ENCODE measurements at regions not wholly inside any gene's neighbourhood (a gene's known extent, or its start where the extent isn't known, plus 50 kb on each side); places are given as distances from the start of the nearest gene placed in this dataset.

DNA sequence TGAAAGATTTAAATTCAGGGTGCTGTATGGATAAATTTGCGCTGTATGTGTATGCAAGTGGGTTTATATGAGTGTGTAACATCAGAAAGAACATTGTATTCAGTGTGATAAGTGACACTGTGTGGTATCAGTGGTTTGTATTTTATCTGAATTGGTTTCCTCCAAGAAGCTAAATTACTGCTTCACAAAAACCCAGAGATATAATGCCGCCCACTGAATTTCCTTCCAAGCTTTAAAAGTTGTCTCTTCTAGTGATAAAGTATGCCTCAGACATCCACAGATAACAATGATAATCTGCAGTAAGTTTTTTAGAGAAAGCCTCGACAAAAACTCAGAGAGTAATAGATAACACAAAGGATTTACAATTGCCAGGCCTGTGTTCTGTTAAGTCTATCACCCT, 710.6 kb upstream of the HS3ST1 start (continued):
- TF ChIP-seq SRSF1 (optimal IDR thresholded peaks at IDR 0.05; ENCODE audit: low read depth, low read length) = no peak

- BruUV-seq (replicated peaks) = no TSS peak
- DNase-seq (ENCODE audit: low spot score) (no peak), ATAC-seq (no peak), FAIRE-seq (no peak)
- Histone ChIP-seq H2AFZ (ENCODE audit: low read length) (no peak overlapping the region), H3K4me2 (ENCODE audit: low read depth, low read length) (no peak overlapping the region), H3K9me3 (ENCODE audit: low read length) (peaks cover 86% of the 10 kb centered on the region), H3K36me3 (replicated peaks in 1 of 2; ENCODE audit: control insufficient read depth in 1 of 2, insufficient read depth in 2 of 2, low read length in 2 of 2) (no peaks in the 10 kb centered on the region), H3K79me2 (ENCODE audit: insufficient read depth, low read length) (no peaks in the 10 kb centered on the region), H3K4me1 (ENCODE audit: insufficient read depth, low read length) (no peaks in the 10 kb centered on the region), H3K27ac (ENCODE audit: extremely low read length, insufficient read depth, low read length) (no peak overlapping the region), H3K27me3 (ENCODE audit: control insufficient read depth in 1 of 2, insufficient read depth in 2 of 2, low read length in 2 of 2) (no peaks in the 10 kb centered on the region; a peak in 1 of 5 replicates), H4K20me1 (ENCODE audit: insufficient read depth, low read length) (no peaks in the 10 kb centered on the region), H3K9ac (ENCODE audit: insufficient read depth, low read depth, low read length) (no peak overlapping the region), H3K4me3 (replicated peaks in 1 of 3; ENCODE audit: insufficient read depth in 1 of 3, low read depth in 2 of 3, low read length in 3 of 3) (no peak overlapping the region)
- intact Hi-C loops (cut with micrococcal nuclease; ENCODE audit: unreplicated experiment) = no loop called here
- ChIA-PET POLR2A (no interaction called here), CTCF (ENCODE audit: low intra/inter-chr PET ratio, low total read pairs) (no interaction called here)
- in situ Hi-C loops (cut with HindIII; ENCODE audit: extremely low pct_ligation_motif_present, low pct_unique_long_range_greater_than_20kb) = no loop called here
- WGBS (ENCODE audit: low lambda C conversion rate) = 0% methylated on average over 1 of the region's 1 CpG
- TF ChIP-seq ZBTB20 (CRISPR knock-in tag; IDR thresholded peaks at IDR 0.05; ENCODE audit: borderline replicate concordance, low read depth) (no peak), RARA (CRISPR knock-in tag; IDR thresholded peaks at IDR 0.05) (no peak), KAT7 (CRISPR knock-in tag; IDR thresholded peaks at IDR 0.05; ENCODE audit: borderline replicate concordance) (no peak), ZBTB1 (CRISPR knock-in tag; IDR thresholded peaks at IDR 0.05; ENCODE audit: borderline replicate concordance) (no peak), PPARG (CRISPR knock-in tag; conservative IDR thresholded peaks at IDR 0.05) (no peak), ZNF160 (CRISPR knock-in tag; IDR thresholded peaks at IDR 0.05) (no peak), MIXL1 (CRISPR knock-in tag; IDR thresholded peaks at IDR 0.05) (no peak), SPEN (CRISPR knock-in tag; IDR thresholded peaks at IDR 0.05; ENCODE audit: low read depth) (no peak)
- TF ChIP-seq, protein P1, sequence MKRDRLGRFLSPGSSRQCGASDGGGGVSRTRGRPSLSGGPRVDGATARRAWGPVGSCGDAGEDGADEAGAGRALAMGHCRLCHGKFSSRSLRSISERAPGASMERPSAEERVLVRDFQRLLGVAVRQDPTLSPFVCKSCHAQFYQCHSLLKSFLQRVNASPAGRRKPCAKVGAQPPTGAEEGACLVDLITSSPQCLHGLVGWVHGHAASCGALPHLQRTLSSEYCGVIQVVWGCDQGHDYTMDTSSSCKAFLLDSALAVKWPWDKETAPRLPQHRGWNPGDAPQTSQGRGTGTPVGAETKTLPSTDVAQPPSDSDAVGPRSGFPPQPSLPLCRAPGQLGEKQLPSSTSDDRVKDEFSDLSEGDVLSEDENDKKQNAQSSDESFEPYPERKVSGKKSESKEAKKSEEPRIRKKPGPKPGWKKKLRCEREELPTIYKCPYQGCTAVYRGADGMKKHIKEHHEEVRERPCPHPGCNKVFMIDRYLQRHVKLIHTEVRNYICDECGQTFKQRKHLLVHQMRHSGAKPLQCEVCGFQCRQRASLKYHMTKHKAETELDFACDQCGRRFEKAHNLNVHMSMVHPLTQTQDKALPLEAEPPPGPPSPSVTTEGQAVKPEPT (CRISPR knock-in tag; IDR thresholded peaks at IDR 0.05; ENCODE audit: low read depth) = no peak
- TF ChIP-seq, protein P2, sequence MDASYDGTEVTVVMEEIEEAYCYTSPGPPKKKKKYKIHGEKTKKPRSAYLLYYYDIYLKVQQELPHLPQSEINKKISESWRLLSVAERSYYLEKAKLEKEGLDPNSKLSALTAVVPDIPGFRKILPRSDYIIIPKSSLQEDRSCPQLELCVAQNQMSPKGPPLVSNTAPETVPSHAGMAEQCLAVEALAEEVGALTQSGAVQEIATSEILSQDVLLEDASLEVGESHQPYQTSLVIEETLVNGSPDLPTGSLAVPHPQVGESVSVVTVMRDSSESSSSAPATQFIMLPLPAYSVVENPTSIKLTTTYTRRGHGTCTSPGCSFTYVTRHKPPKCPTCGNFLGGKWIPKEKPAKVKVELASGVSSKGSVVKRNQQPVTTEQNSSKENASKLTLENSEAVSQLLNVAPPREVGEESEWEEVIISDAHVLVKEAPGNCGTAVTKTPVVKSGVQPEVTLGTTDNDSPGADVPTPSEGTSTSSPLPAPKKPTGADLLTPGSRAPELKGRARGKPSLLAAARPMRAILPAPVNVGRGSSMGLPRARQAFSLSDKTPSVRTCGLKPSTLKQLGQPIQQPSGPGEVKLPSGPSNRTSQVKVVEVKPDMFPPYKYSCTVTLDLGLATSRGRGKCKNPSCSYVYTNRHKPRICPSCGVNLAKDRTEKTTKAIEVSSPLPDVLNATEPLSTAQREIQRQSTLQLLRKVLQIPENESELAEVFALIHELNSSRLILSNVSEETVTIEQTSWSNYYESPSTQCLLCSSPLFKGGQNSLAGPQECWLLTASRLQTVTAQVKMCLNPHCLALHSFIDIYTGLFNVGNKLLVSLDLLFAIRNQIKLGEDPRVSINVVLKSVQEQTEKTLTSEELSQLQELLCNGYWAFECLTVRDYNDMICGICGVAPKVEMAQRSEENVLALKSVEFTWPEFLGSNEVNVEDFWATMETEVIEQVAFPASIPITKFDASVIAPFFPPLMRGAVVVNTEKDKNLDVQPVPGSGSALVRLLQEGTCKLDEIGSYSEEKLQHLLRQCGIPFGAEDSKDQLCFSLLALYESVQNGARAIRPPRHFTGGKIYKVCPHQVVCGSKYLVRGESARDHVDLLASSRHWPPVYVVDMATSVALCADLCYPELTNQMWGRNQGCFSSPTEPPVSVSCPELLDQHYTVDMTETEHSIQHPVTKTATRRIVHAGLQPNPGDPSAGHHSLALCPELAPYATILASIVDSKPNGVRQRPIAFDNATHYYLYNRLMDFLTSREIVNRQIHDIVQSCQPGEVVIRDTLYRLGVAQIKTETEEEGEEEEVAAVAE (CRISPR knock-in tag; IDR thresholded peaks at IDR 0.05; ENCODE audit: borderline replicate concordance) = no peak
- TF ChIP-seq, protein P3, sequence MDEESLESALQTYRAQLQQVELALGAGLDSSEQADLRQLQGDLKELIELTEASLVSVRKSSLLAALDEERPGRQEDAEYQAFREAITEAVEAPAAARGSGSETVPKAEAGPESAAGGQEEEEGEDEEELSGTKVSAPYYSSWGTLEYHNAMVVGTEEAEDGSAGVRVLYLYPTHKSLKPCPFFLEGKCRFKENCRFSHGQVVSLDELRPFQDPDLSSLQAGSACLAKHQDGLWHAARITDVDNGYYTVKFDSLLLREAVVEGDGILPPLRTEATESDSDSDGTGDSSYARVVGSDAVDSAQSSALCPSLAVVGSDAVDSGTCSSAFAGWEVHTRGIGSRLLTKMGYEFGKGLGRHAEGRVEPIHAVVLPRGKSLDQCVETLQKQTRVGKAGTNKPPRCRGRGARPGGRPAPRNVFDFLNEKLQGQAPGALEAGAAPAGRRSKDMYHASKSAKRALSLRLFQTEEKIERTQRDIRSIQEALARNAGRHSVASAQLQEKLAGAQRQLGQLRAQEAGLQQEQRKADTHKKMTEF (CRISPR knock-in tag; IDR thresholded peaks at IDR 0.05) = no peak
- TF ChIP-seq, protein P4, sequence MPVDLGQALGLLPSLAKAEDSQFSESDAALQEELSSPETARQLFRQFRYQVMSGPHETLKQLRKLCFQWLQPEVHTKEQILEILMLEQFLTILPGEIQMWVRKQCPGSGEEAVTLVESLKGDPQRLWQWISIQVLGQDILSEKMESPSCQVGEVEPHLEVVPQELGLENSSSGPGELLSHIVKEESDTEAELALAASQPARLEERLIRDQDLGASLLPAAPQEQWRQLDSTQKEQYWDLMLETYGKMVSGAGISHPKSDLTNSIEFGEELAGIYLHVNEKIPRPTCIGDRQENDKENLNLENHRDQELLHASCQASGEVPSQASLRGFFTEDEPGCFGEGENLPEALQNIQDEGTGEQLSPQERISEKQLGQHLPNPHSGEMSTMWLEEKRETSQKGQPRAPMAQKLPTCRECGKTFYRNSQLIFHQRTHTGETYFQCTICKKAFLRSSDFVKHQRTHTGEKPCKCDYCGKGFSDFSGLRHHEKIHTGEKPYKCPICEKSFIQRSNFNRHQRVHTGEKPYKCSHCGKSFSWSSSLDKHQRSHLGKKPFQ (CRISPR knock-in tag; IDR thresholded peaks at IDR 0.05; ENCODE audit: insufficient replicate concordance) = no peak
Observed at GRCh38 chr4:12138488-12138887, 709.8 kb upstream of the HS3ST1 start.

Data from HepG2 (cell line).